ENCODE measurements at regions not wholly inside any gene's neighbourhood (a gene's known extent, or its start where the extent isn't known, plus 50 kb on each side); places are given as distances from the start of the nearest gene placed in this dataset.

DNA sequence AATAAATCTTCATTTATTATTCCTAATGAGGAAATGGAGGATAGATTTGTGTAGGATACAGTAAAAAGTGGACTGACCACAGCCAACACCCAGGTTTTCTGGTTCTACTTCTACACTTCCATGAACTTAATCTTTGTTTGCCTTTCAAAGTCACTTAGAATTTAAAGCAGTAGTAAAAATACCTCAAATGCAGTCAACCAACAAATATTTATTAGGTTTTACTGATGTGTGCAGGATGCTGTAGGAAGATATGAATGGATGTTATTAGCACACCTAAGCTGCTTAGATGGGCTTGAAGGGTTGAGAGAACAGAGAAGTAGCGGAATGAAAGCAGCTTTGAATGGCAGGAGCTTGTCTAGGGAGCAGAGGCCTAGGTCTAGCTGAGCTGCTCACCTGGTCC, 201.1 kb downstream of the PALM2AKAP2 start:
- TF ChIP-seq ZNF70 (CRISPR knock-in tag; IDR thresholded peaks at IDR 0.05) (no peak), ESRRG (CRISPR knock-in tag; IDR thresholded peaks at IDR 0.05) (no peak), RARB (CRISPR knock-in tag; IDR thresholded peaks at IDR 0.05) (no peak), PPARA (CRISPR knock-in tag; IDR thresholded peaks at IDR 0.05; ENCODE audit: borderline replicate concordance) (no peak), TCF4 (CRISPR knock-in tag; IDR thresholded peaks at IDR 0.05; ENCODE audit: borderline replicate concordance) (no peak), OSR1 (CRISPR knock-in tag; IDR thresholded peaks at IDR 0.05) (no peak), SNAI2 (CRISPR knock-in tag; IDR thresholded peaks at IDR 0.05) (no peak), ZFP3 (CRISPR knock-in tag; IDR thresholded peaks at IDR 0.05) (no peak), ARNTL (CRISPR knock-in tag; IDR thresholded peaks at IDR 0.05; ENCODE audit: borderline replicate concordance, low read depth) (no peak)
- TF ChIP-seq, protein P1, sequence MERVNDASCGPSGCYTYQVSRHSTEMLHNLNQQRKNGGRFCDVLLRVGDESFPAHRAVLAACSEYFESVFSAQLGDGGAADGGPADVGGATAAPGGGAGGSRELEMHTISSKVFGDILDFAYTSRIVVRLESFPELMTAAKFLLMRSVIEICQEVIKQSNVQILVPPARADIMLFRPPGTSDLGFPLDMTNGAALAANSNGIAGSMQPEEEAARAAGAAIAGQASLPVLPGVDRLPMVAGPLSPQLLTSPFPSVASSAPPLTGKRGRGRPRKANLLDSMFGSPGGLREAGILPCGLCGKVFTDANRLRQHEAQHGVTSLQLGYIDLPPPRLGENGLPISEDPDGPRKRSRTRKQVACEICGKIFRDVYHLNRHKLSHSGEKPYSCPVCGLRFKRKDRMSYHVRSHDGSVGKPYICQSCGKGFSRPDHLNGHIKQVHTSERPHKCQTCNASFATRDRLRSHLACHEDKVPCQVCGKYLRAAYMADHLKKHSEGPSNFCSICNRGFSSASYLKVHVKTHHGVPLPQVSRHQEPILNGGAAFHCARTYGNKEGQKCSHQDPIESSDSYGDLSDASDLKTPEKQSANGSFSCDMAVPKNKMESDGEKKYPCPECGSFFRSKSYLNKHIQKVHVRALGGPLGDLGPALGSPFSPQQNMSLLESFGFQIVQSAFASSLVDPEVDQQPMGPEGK (CRISPR knock-in tag; IDR thresholded peaks at IDR 0.05; ENCODE audit: borderline replicate concordance) = no peak
- TF ChIP-seq, protein P2, sequence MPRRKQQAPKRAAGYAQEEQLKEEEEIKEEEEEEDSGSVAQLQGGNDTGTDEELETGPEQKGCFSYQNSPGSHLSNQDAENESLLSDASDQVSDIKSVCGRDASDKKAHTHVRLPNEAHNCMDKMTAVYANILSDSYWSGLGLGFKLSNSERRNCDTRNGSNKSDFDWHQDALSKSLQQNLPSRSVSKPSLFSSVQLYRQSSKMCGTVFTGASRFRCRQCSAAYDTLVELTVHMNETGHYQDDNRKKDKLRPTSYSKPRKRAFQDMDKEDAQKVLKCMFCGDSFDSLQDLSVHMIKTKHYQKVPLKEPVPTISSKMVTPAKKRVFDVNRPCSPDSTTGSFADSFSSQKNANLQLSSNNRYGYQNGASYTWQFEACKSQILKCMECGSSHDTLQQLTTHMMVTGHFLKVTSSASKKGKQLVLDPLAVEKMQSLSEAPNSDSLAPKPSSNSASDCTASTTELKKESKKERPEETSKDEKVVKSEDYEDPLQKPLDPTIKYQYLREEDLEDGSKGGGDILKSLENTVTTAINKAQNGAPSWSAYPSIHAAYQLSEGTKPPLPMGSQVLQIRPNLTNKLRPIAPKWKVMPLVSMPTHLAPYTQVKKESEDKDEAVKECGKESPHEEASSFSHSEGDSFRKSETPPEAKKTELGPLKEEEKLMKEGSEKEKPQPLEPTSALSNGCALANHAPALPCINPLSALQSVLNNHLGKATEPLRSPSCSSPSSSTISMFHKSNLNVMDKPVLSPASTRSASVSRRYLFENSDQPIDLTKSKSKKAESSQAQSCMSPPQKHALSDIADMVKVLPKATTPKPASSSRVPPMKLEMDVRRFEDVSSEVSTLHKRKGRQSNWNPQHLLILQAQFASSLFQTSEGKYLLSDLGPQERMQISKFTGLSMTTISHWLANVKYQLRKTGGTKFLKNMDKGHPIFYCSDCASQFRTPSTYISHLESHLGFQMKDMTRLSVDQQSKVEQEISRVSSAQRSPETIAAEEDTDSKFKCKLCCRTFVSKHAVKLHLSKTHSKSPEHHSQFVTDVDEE (CRISPR knock-in tag; IDR thresholded peaks at IDR 0.05) = no peak
